Inferior parietal cortex (tissue), 1 donor: ENCODE measurements at regions not wholly inside any gene's neighbourhood (a gene's known extent, or its start where the extent isn't known, plus 50 kb on each side); places are given as distances from the start of the nearest gene placed in this dataset.

Source experiments
- DNase-seq: peaks from one replicate; pipeline ENCODE4 v3.0.0-alpha.2; 2016; ENCODE audit errors: extremely low spot score

GRCh38 chr20:21967481-21967880, 262.0 kb downstream of the PAX1 start:
- no peak for DNase-seq

- DNase-seq, result no peak
Measured at GRCh38 chr20:21956591-21956990, 251.1 kb downstream of the PAX1 start.

- no peak for DNase-seq
Measured at GRCh38 chr20:21947406-21947805, 241.9 kb downstream of the PAX1 start.

GRCh38 chr20:21944227-21944626, 238.8 kb downstream of the PAX1 start:
- DNase-seq, result no peak

GRCh38 chr20:21941941-21942805, 236.7 kb downstream of the PAX1 start:
- DNase-seq, result no peak

- no peak for DNase-seq
Measured at GRCh38 chr20:21936720-21937380, 231.4 kb downstream of the PAX1 start.

- DNase-seq, result no peak
Measured at GRCh38 chr20:21936261-21936660, 230.8 kb downstream of the PAX1 start.

GRCh38 chr20:21933526-21933925, 228.1 kb downstream of the PAX1 start:
- DNase-seq, result no peak

- no peak for DNase-seq
Measured at GRCh38 chr20:21921251-21921650, 215.8 kb downstream of the PAX1 start.

- DNase-seq, result no peak
Measured at GRCh38 chr20:21920211-21920610, 214.7 kb downstream of the PAX1 start.

GRCh38 chr20:21918398-21918797, 212.9 kb downstream of the PAX1 start:
- no peak for DNase-seq

- no peak for DNase-seq
Measured at GRCh38 chr20:21902391-21902790, 196.9 kb downstream of the PAX1 start.

- DNase-seq, result no peak
Measured at GRCh38 chr20:21901470-21902275, 196.2 kb downstream of the PAX1 start.

GRCh38 chr20:21900431-21900830, 195.0 kb downstream of the PAX1 start:
- DNase-seq, result no peak

- DNase-seq, result no peak
Measured at GRCh38 chr20:21874921-21875320, 169.5 kb downstream of the PAX1 start.

- no peak for DNase-seq
Measured at GRCh38 chr20:21874127-21874526, 168.7 kb downstream of the PAX1 start.

GRCh38 chr20:21873291-21873690, 167.8 kb downstream of the PAX1 start:
- DNase-seq, result no peak

- DNase-seq, result no peak
Measured at GRCh38 chr20:21867811-21868210, 162.3 kb downstream of the PAX1 start.

GRCh38 chr20:21867353-21867752, 161.9 kb downstream of the PAX1 start:
- DNase-seq, result no peak

- DNase-seq, result no peak
Measured at GRCh38 chr20:21862956-21863355, 157.5 kb downstream of the PAX1 start.

- no peak for DNase-seq
Measured at GRCh38 chr20:21862259-21862946, 156.9 kb downstream of the PAX1 start.

- DNase-seq, result no peak
Measured at GRCh38 chr20:21840991-21841390, 135.5 kb downstream of the PAX1 start.
